ENCODE measurements at regions not wholly inside any gene's neighbourhood (a gene's known extent, or its start where the extent isn't known, plus 50 kb on each side); places are given as distances from the start of the nearest gene placed in this dataset.
"Not testable (repeated sequence)": the region's sequence is repeated elsewhere in the genome, so short reads cannot be mapped to it uniquely, and the experiment has no call there.

DNA sequence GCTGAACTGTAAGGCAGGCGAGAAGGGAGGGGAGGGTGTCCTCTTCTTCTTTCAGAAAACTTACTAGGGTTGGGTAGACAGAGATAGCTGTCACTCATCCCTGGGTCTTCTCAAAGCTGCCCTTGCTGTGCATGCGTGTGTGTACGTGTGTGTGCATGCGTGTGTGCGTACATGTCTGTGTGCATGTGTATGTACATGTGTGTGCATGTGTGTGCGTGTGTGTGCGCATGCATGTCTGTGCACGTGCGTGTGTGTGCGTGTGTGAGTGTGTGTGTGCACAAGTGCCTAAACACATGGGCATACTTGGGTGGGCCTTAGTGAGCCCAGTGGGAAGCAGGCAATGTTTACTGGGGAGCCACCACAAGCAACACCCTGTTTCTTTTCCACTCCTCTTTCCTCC is 154.8 kb upstream of the TNRC6C start:
- TF ChIP-seq, protein P1, sequence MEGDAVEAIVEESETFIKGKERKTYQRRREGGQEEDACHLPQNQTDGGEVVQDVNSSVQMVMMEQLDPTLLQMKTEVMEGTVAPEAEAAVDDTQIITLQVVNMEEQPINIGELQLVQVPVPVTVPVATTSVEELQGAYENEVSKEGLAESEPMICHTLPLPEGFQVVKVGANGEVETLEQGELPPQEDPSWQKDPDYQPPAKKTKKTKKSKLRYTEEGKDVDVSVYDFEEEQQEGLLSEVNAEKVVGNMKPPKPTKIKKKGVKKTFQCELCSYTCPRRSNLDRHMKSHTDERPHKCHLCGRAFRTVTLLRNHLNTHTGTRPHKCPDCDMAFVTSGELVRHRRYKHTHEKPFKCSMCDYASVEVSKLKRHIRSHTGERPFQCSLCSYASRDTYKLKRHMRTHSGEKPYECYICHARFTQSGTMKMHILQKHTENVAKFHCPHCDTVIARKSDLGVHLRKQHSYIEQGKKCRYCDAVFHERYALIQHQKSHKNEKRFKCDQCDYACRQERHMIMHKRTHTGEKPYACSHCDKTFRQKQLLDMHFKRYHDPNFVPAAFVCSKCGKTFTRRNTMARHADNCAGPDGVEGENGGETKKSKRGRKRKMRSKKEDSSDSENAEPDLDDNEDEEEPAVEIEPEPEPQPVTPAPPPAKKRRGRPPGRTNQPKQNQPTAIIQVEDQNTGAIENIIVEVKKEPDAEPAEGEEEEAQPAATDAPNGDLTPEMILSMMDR (conservative IDR thresholded peaks at IDR 0.05; ENCODE audit: low read depth), result no peak
- no peak for DNase-seq (ENCODE audit: low spot score)
- H3K27ac ChIP-seq, result no peak overlapping the region
- ChIA-PET CTCF (no interaction called here), POLR2A (ENCODE audit: low non-redundant PET) (no interaction called here)

- H3K27ac ChIP-seq, result no peak overlapping the region
- CTCF ChIA-PET, result no interaction called here
- no peak for DNase-seq (ENCODE audit: low spot score)
- TF ChIP-seq, protein P1 (conservative IDR thresholded peaks at IDR 0.05; ENCODE audit: low read depth), result no peak
- POLR2A ChIA-PET (ENCODE audit: low non-redundant PET), result no interaction called here
Observed at GRCh38 chr17:77804796-77805426, 153.6 kb upstream of the TNRC6C start.

DNA sequence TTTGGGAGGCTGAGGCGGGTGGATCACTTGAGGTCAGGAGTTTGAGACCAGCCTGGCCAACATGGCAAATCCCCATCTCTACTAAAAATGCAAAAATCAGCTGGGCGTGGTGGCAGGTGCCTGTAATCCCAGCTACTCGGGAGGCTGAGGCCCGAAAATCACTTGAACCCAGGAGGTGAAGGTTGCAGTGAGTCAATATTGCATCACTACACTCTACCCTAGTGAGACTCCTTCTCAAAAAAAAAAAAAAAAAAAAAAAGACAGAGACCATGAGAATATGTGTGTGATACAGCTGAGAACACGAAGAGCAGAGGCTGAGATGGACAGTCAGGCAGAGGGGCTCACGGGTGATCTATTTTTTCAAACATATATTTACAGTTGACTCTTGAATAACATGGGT is 152.5 kb upstream of the TNRC6C start:
- CTCF ChIA-PET; POLR2A ChIA-PET (ENCODE audit: low non-redundant PET); DNase-seq (ENCODE audit: low spot score); H3K27ac ChIP-seq: not testable (repeated sequence)

DNA sequence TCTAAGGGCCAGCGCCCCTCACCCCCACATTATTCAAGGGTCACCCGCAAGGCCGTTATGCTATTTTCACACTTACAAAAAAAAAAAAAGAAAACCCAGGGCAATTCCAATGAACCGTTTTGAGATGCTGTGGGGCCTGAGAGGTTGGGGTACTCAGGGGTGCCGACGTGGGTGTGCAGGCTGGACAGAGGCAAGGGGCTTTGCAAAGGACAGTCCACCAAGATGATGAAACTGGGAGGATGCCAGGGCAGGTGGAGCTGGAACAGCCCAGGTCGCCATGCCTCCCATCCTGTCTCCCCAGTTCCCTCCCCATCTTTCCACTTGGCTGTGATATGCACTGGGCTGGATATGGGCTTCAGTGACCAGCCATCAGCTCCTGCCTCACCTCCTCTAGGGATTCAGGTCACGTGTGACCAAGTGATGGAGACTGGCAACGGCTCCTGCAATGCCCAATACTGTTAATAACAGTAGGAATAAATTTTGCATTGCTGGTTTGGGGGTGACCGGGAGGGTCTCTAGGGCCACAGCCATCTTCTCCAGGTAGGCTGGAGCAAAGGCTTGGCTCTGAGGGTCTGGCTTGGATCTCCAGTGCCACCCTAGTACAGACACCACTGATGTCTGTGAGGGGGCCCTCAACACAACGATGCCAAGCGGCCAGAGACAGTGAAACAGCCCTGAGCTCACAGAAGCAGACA is 151.3 kb upstream of the TNRC6C start:
- POLR2A ChIA-PET (ENCODE audit: low non-redundant PET), result no interaction called here
- TF ChIP-seq, protein P1 (conservative IDR thresholded peaks at IDR 0.05; ENCODE audit: low read depth), result no peak
- no peak for DNase-seq (ENCODE audit: low spot score)
- CTCF ChIA-PET, result no interaction called here
- no peak overlapping the region for H3K27ac ChIP-seq

DNA sequence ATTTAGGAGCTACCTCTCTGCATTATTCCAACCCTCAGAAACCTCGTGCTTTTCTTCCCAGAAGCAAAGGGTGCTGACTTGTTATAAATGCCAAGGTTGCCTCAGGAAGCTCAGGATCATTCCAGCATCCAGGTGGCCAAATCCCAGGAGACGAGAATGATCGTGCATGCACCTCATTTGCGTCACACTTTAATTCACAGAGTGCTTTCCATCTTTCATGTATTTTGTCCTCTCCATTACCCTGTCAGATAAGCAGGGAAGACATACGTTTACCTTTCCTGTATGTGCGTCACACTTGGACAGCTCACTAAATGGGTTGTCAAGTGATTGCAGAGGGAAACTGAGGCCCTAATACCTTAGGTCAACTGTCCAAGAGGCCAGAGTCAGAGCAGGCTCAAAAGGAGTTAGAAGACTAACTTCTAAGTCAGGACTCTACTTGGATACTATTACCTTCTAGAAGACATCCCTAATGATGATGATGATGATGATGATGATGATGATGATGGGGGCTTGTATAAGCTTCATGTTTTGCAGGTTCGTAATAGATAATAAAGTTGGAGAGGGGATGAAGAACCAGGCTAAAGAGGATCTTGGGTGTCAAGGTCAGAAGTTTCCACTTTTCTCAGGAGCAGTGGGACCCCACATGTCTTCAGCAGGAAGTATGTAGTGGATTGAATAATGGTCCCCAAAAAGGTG is 150.6 kb upstream of the TNRC6C start:
- TF ChIP-seq, protein P1 (conservative IDR thresholded peaks at IDR 0.05; ENCODE audit: low read depth), result no peak
- no peak overlapping the region for H3K27ac ChIP-seq
- POLR2A ChIA-PET (ENCODE audit: low non-redundant PET), result no interaction called here
- CTCF ChIA-PET, result no interaction called here
- DNase-seq (ENCODE audit: low spot score), result no peak

GRCh38 chr17:77808686-77809425 is 149.6 kb upstream of the TNRC6C start:
- TF ChIP-seq, protein P1 (conservative IDR thresholded peaks at IDR 0.05; ENCODE audit: low read depth), result no peak
- no peak overlapping the region for H3K27ac ChIP-seq
- ChIA-PET CTCF (no interaction called here), POLR2A (ENCODE audit: low non-redundant PET) (no interaction called here)
- DNase-seq (ENCODE audit: low spot score), result no peak
